Thoracic aorta (tissue), 2 donors: ENCODE measurements at regions not wholly inside any gene's neighbourhood (a gene's known extent, or its start where the extent isn't known, plus 50 kb on each side); places are given as distances from the start of the nearest gene placed in this dataset.

Experiments
- ATAC-seq: fragments of 150-250 bp; one replicate; pipeline ENCODE4 v1.8.0; 2017; ENCODE audit warnings: low read depth; ENCODE audit not compliant: insufficient number of reproducible peaks, low FRiP score
- DNase-seq: peaks from one replicate; pipeline ENCODE4 v3.0.0-alpha.2; 2020; ENCODE audit warnings: low spot score
- H3K27ac ChIP-seq, 2 donors: fragments of 200-600 bp; sonication (generic); 1 replicate in 1 of 2; 2 replicates in 1 of 2; pipeline ENCODE4 v1.5.1; 2016; ENCODE audit warnings: mild to moderate bottlenecking in 2 of 2, moderate library complexity in 2 of 2
- H3K27me3 ChIP-seq: fragments of 200-600 bp; sonication (generic); replicated peaks from 2 replicates; pipeline ENCODE4 v1.6.0; 2016; ENCODE audit warnings: mild to moderate bottlenecking; ENCODE audit not compliant: insufficient read depth
- H3K36me3 ChIP-seq: fragments of 200-600 bp; sonication (generic); one replicate; pipeline ENCODE4 v1.5.1; 2016
- H3K4me1 ChIP-seq, 2 donors: fragments of 200-600 bp; sonication (generic); 1 replicate in 1 of 2; 2 replicates in 1 of 2; pipeline versions ENCODE4 v1.5.1 to v1.6.0; 2016; ENCODE audit warnings: low read depth in 2 of 2, mild to moderate bottlenecking in 1 of 2; ENCODE audit not compliant: control insufficient read depth in 1 of 2
- H3K4me3 ChIP-seq: fragments of 200-600 bp; sonication (generic); 2 replicates; pipeline ENCODE4 v1.5.1; 2016; ENCODE audit warnings: mild to moderate bottlenecking
- H3K9me3 ChIP-seq: fragments of 200-600 bp; sonication (generic); 2 replicates; pipeline ENCODE4 v1.5.1; 2016
- TF ChIP-seq, protein P1 (sequence below): fragments of 200-600 bp; sonication (generic); IDR thresholded peaks from one replicate; pipeline ENCODE4 v1.5.1; 2019; ENCODE audit warnings: antibody characterized with exemption

GRCh38 chr6:19004176-19004575 lies 617.0 kb downstream of the RNF144B start:
- Histone ChIP-seq H3K9me3 (no peaks in the 10 kb centered on the region), H3K4me3 (no peak overlapping the region), H3K27ac (no peak overlapping the region), H3K36me3 (no peaks in the 10 kb centered on the region), H3K4me1 (no peaks in the 10 kb centered on the region), H3K27me3 (no peaks in the 10 kb centered on the region)
- no peak for ATAC-seq
- no peak for DNase-seq
- TF ChIP-seq, protein P1, sequence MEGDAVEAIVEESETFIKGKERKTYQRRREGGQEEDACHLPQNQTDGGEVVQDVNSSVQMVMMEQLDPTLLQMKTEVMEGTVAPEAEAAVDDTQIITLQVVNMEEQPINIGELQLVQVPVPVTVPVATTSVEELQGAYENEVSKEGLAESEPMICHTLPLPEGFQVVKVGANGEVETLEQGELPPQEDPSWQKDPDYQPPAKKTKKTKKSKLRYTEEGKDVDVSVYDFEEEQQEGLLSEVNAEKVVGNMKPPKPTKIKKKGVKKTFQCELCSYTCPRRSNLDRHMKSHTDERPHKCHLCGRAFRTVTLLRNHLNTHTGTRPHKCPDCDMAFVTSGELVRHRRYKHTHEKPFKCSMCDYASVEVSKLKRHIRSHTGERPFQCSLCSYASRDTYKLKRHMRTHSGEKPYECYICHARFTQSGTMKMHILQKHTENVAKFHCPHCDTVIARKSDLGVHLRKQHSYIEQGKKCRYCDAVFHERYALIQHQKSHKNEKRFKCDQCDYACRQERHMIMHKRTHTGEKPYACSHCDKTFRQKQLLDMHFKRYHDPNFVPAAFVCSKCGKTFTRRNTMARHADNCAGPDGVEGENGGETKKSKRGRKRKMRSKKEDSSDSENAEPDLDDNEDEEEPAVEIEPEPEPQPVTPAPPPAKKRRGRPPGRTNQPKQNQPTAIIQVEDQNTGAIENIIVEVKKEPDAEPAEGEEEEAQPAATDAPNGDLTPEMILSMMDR = no peak

GRCh38 chr6:19009769-19010168 lies 622.6 kb downstream of the RNF144B start:
- no peaks in the 10 kb centered on the region for H3K4me1 ChIP-seq
- DNase-seq (no peak), ATAC-seq (no peak)
- H3K9me3 ChIP-seq = no peaks in the 10 kb centered on the region
- TF ChIP-seq, protein P1 = no peak
- no peak overlapping the region for H3K27ac ChIP-seq
- no peak overlapping the region for H3K4me3 ChIP-seq
- H3K36me3 ChIP-seq = no peaks in the 10 kb centered on the region
- no peaks in the 10 kb centered on the region for H3K27me3 ChIP-seq

DNA sequence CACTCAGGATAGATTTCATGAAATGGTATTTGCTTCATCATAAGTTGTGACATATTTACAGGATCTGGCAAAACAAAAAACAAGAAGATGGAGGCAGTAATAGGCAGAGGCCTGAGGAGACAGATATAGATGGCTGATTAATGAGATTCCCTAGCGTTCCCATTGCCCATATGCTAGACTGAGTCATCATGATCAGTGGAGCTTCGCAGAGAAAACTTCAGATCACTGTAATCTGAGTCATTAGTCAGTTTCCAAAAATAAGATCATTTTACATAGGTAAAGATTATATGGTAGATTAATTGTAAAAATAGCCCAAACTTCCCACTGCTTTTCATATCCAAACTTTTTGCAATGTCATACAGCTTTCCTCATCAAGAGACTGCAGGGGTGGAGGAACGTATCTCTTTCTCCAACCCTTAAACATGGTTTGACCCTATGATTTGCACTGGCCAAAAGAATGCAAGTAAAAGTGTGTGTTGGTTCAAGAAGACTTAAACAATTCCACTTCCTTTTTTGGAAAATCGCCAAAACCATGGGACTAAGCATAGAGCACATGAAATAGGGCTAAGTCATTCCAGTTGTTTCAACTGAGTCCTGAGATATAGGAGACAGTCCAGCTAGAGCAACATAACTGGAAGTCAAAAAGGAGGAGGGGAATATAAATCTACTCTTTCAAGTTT lies 626.0 kb downstream of the RNF144B start:
- ATAC-seq (no peak), DNase-seq (no peak)
- H3K9me3 ChIP-seq = no peaks in the 10 kb centered on the region
- no peak overlapping the region for H3K4me3 ChIP-seq
- TF ChIP-seq, protein P1 = no peak
- no peaks in the 10 kb centered on the region for H3K36me3 ChIP-seq
- H3K4me1 ChIP-seq = no peaks in the 10 kb centered on the region
- H3K27me3 ChIP-seq = no peaks in the 10 kb centered on the region
- no peak overlapping the region for H3K27ac ChIP-seq

DNA sequence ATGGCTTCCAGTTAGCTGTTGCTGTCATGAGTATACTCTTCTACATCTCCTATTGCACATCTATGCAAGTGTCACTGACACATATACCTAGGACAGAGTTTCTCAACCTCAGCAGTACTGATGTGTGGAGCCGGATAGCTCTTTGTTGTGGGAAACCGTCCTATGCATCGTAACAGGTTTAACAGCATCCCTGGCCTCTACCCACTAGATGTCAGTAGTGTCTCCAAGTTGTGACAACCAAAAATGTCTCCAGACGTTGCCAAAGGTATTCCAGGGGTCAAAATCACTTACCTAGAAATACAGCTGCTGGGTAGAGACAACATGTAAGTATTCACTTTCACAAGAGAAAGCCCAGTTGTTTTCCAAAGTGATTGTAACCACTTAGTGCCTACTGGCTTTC lies 637.6 kb downstream of the RNF144B start:
- TF ChIP-seq, protein P1 = peak; percentile 53

DNA sequence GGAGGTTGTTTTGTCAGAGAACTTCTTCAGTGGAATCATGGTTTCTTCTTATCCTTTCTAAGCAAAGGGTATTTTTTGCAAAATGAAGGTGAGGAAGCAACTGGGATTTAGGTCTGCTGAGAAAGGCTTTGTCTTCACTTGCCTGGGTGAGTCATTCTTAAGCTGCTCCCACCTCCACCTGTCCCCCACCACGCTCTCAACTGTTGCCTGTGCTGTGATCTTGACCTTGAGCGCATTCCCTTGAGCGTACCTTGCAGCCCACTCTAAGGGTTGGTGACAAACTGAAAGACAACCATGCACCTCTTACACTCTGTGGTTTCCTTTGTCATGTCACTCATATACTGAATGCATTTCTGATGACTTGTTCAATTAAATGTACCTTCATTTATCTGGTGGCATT lies 641.1 kb downstream of the RNF144B start:
- H3K27ac ChIP-seq = no peak overlapping the region
- no peaks in the 10 kb centered on the region for H3K9me3 ChIP-seq
- no peaks in the 10 kb centered on the region for H3K36me3 ChIP-seq
- DNase-seq (no peak), ATAC-seq (no peak)
- TF ChIP-seq, protein P1 = no peak
- H3K4me1 ChIP-seq = peaks cover 8 to 33% of the 10 kb centered on the region in 2 donors
- H3K27me3 ChIP-seq = no peaks in the 10 kb centered on the region
- no peak overlapping the region for H3K4me3 ChIP-seq

More for the DNA sequence above, 637.6 kb downstream of the RNF144B start:
- Histone ChIP-seq H3K27ac (no peak overlapping the region), H3K4me1 (peaks cover 4 to 14% of the 10 kb centered on the region in 2 donors), H3K4me3 (no peak overlapping the region), H3K9me3 (no peaks in the 10 kb centered on the region), H3K27me3 (no peaks in the 10 kb centered on the region), H3K36me3 (no peaks in the 10 kb centered on the region)
- DNase-seq (no peak), ATAC-seq (no peak)
